ENCODE measurements at regions not wholly inside any gene's neighbourhood (a gene's known extent, or its start where the extent isn't known, plus 50 kb on each side); places are given as distances from the start of the nearest gene placed in this dataset.

DNA sequence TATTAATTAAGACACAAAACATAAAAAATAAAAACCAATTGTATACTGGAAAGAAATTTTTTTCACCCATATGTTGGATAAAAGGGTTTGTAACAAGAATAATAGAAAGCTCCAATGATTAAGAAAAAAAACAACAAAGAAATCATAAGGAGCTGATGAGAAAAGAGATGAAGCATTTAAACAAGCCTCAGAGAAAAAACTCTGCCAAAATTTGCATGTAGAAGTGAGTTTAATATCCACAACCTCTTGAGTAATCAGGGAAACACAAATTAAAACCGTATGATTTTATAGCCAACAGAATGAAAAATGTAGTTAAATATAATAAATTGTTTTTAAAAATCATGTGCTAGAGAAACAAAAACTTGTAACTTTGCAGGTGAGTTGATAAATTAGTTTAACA is 192.9 kb downstream of the BCHE start:
- TF ChIP-seq, protein P1, sequence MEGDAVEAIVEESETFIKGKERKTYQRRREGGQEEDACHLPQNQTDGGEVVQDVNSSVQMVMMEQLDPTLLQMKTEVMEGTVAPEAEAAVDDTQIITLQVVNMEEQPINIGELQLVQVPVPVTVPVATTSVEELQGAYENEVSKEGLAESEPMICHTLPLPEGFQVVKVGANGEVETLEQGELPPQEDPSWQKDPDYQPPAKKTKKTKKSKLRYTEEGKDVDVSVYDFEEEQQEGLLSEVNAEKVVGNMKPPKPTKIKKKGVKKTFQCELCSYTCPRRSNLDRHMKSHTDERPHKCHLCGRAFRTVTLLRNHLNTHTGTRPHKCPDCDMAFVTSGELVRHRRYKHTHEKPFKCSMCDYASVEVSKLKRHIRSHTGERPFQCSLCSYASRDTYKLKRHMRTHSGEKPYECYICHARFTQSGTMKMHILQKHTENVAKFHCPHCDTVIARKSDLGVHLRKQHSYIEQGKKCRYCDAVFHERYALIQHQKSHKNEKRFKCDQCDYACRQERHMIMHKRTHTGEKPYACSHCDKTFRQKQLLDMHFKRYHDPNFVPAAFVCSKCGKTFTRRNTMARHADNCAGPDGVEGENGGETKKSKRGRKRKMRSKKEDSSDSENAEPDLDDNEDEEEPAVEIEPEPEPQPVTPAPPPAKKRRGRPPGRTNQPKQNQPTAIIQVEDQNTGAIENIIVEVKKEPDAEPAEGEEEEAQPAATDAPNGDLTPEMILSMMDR (IDR thresholded peaks at IDR 0.05), result no peak
- no peak for TF ChIP-seq ZFX (IDR thresholded peaks at IDR 0.05; ENCODE audit: borderline replicate concordance)

All from 22Rv1 (cell line).